Endothelial cell of umbilical vein (primary cell): ENCODE measurements at regions not wholly inside any gene's neighbourhood (a gene's known extent, or its start where the extent isn't known, plus 50 kb on each side); places are given as distances from the start of the nearest gene placed in this dataset.

Source experiments
- BruUV-seq: library from RNA; stranded (reverse); fragments of 400-500 nt; replicated peaks from 2 replicates; lab custom pipeline; 2021; lab: Mats Ljungman, UMichigan
- CTCF ChIA-PET: fragments of 300-600, 350-600 bp; sonication (Branson Sonifier 250); formaldehyde crosslinking; loops from one replicate; lab custom pipeline; 2021; ENCODE audit warnings: antibody characterized with exemption, inconsistent platforms; lab: Charles Lee
- POLR2A ChIA-PET: fragments of 300-600, 350-600 bp; sonication (Branson Sonifier 250); formaldehyde crosslinking; loops from one replicate; lab custom pipeline; 2021; ENCODE audit warnings: antibody characterized with exemption, inconsistent platforms; lab: Charles Lee
- DNase-seq: peaks from one replicate; pipeline ENCODE4 v3.0.0-alpha.2; 2011; ENCODE audit warnings: low read depth, low spot score
- FAIRE-seq: peaks from 2 replicates; lab custom pipeline; 2011; peaks lifted over from hg19 to GRCh38; lab: Jason Lieb, UNC
- H2AFZ ChIP-seq: 2 replicates; pipeline ENCODE4 v1.6.0; 2012; ENCODE audit warnings: low read depth, low read length, control low read depth, inconsistent platforms
- H3K27ac ChIP-seq: 2 replicates; pipeline ENCODE4 v1.5.1; 2011; ENCODE audit warnings: low read depth, mild to moderate bottlenecking, control low read depth, low read length, moderate library complexity; ENCODE audit not compliant: insufficient read depth
- H3K27me3 ChIP-seq, 2 experiments: 2 replicates each; pipeline versions ENCODE4 v1.6.0 to v1.6.1; 2011; ENCODE audit warnings: low read length in 2 of 2, mixed read lengths in 1 of 2; ENCODE audit not compliant: control insufficient read depth in 2 of 2, insufficient read depth in 2 of 2
- H3K36me3 ChIP-seq, 2 experiments: 2 replicates in 1 of 2; 3 replicates in 1 of 2; pipeline ENCODE4 v1.5.1; 2011; ENCODE audit warnings: low read length in 2 of 2, mild to moderate bottlenecking in 1 of 2, moderate library complexity in 1 of 2; ENCODE audit not compliant: control insufficient read depth in 2 of 2, insufficient read depth in 2 of 2; ENCODE audit errors: extremely low read depth in 1 of 2
- H3K4me1 ChIP-seq: 3 replicates; pipeline ENCODE4 v1.5.1; 2011; ENCODE audit warnings: mild to moderate bottlenecking, low read length; ENCODE audit not compliant: control insufficient read depth, insufficient read depth; ENCODE audit errors: extremely low read depth
- H3K4me2 ChIP-seq: 2 replicates; pipeline ENCODE4 v1.6.1; 2011; ENCODE audit warnings: low read length, control low read depth, mixed read lengths; ENCODE audit not compliant: insufficient read depth
- H3K4me3 ChIP-seq, 3 experiments: fragments of 200-600 bp in 1 of 3; sonication (generic), shearing (Covaris generic) in 1 of 3; replicated peaks in 1 of 3; 2 replicates each; pipeline ENCODE4 v1.5.1; 2011 to 2016; ENCODE audit warnings: control low read depth in 3 of 3, low read length in 3 of 3, mild to moderate bottlenecking in 2 of 3, inconsistent platforms in 1 of 3, low read depth in 1 of 3, moderate library complexity in 1 of 3; ENCODE audit not compliant: insufficient read depth in 1 of 3
- H3K79me2 ChIP-seq: 2 replicates; pipeline ENCODE4 v1.6.0; 2012; ENCODE audit warnings: low read length, inconsistent platforms; ENCODE audit not compliant: control insufficient read depth, insufficient read depth
- H3K9ac ChIP-seq: replicated peaks from 2 replicates; pipeline ENCODE3; 2011; ENCODE audit warnings: low read length, control low read depth; ENCODE audit not compliant: insufficient read depth; ENCODE audit errors: extremely low read depth
- H3K9me1 ChIP-seq: replicated peaks from 3 replicates; pipeline ENCODE4 v1.6.0; 2011; ENCODE audit warnings: mild to moderate bottlenecking, low read length; ENCODE audit not compliant: control insufficient read depth, insufficient read depth; ENCODE audit errors: extremely low read depth
- H3K9me3 ChIP-seq: replicated peaks from 2 replicates; pipeline ENCODE4 v1.5.1; 2012; ENCODE audit warnings: low read length, inconsistent platforms; ENCODE audit not compliant: control insufficient read depth, insufficient read depth
- H4K20me1 ChIP-seq: replicated peaks from 2 replicates; pipeline ENCODE3; 2011; ENCODE audit warnings: mild to moderate bottlenecking, low read length; ENCODE audit not compliant: control insufficient read depth, insufficient read depth; ENCODE audit errors: extremely low read depth
- EZH2 ChIP-seq: IDR thresholded peaks from 2 replicates; pipeline ENCODE4 v1.6.1; 2012; ENCODE audit warnings: borderline replicate concordance, low read depth, mild to moderate bottlenecking, moderate library complexity, low read length, inconsistent platforms; ENCODE audit not compliant: severe bottlenecking
- FOS ChIP-seq: IDR thresholded peaks from 2 replicates; pipeline ENCODE4 v1.6.1; 2011; ENCODE audit warnings: mild to moderate bottlenecking, low read length, moderate library complexity, borderline replicate concordance; ENCODE audit not compliant: insufficient read depth
- GATA2 ChIP-seq: IDR thresholded peaks from 2 replicates; pipeline ENCODE4 v1.7.0; 2011; ENCODE audit warnings: low read depth, mild to moderate bottlenecking, moderate library complexity, mixed read lengths, low read length; ENCODE audit not compliant: insufficient read length, insufficient read depth
- MYC ChIP-seq: IDR thresholded peaks from one replicate; pipeline ENCODE4 v1.6.1; 2011; ENCODE audit warnings: mild to moderate bottlenecking, low read depth, low read length
- POLR2AphosphoS5 ChIP-seq: IDR thresholded peaks from 2 replicates; pipeline ENCODE4 v1.6.1; 2012; ENCODE audit warnings: low read depth, mild to moderate bottlenecking, control low read depth, low read length, moderate library complexity; ENCODE audit not compliant: insufficient read depth
- dilution Hi-C: fragments of 300-500 bp; cut with MboI; formaldehyde crosslinking; loops from one replicate; pipeline ENCODE4 v1.15.0; 2019; ENCODE audit warnings: low sequenced_read_pairs; ENCODE audit not compliant: extremely low pct_ligation_motif_present
- intact Hi-C: fragments of 100-400 bp; cut with micrococcal nuclease; formaldehyde crosslinking; loops from one replicate; pipeline ENCODE4 v1.10.0; 2022

GRCh38 chr7:46847126-46847525 is 734.8 kb downstream of the TNS3 start:
- H3K9me1 ChIP-seq, result no peaks in the 10 kb centered on the region
- no peaks in the 10 kb centered on the region for H3K36me3 ChIP-seq
- H3K27me3 ChIP-seq, result no peaks in the 10 kb centered on the region
- H3K4me2 ChIP-seq, result no peak overlapping the region
- CTCF ChIA-PET, result no interaction called here
- H3K27ac ChIP-seq, result no peak overlapping the region
- no peaks in the 10 kb centered on the region for H3K79me2 ChIP-seq
- H3K9ac ChIP-seq, result no peak overlapping the region
- H3K4me3 ChIP-seq, result no peak overlapping the region
- no peak for FAIRE-seq
- BruUV-seq, result no TSS peak
- no peak for DNase-seq
- POLR2A ChIA-PET, result no interaction called here
- H3K9me3 ChIP-seq, result no peaks in the 10 kb centered on the region
- intact Hi-C loops, result loop anchor here (5.0 kb wide), 1 partner anchor 240 kb away; no protein-coding TSS in a partner anchor
- H4K20me1 ChIP-seq, result no peaks in the 10 kb centered on the region
- dilution Hi-C loops, result no loop called here
- no peak overlapping the region for H2AFZ ChIP-seq
- peaks cover 4% of the 10 kb centered on the region for H3K4me1 ChIP-seq
- TF ChIP-seq EZH2, result no peak

DNA sequence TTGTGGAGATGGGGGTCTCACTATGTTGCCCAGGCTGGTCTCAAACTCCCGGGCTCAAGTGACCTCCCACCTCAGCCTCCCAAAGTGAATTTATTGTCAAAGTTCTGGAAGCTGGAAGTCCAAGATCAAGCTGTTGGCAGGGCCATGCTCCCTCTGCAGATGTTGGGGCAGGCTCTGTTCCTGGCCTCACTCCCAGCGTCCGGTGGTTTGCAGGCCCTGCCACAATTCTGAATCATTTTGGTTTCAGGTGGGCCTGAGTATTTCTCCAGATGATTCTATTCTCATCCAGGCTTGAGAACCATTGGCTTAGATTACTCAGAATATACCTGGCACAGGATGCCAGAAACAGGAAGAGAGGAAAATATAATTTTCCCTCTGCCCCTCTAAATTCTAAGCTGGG is 737.4 kb downstream of the TNS3 start:
- Histone ChIP-seq H3K9me3 (no peaks in the 10 kb centered on the region), H4K20me1 (no peaks in the 10 kb centered on the region), H3K36me3 (no peaks in the 10 kb centered on the region), H2AFZ (no peak overlapping the region), H3K79me2 (no peaks in the 10 kb centered on the region), H3K27ac (no peak overlapping the region), H3K4me3 (no peak overlapping the region), H3K4me1 (peaks cover 4% of the 10 kb centered on the region), H3K9ac (no peak overlapping the region), H3K27me3 (no peaks in the 10 kb centered on the region), H3K9me1 (no peaks in the 10 kb centered on the region), H3K4me2 (no peak overlapping the region)
- intact Hi-C loops, result no loop called here
- dilution Hi-C loops, result no loop called here
- no TSS peak for BruUV-seq
- DNase-seq, result no peak
- no peak for FAIRE-seq
- TF ChIP-seq MYC (no peak), POLR2AphosphoS5 (no peak), GATA2 (no peak), FOS (no peak)
- ChIA-PET CTCF (no interaction called here), POLR2A (no interaction called here)
